Adrenal gland (tissue), 9 donors: ENCODE measurements at regions not wholly inside any gene's neighbourhood (a gene's known extent, or its start where the extent isn't known, plus 50 kb on each side); places are given as distances from the start of the nearest gene placed in this dataset.

Source experiments
- DNase-seq, 7 donors: peaks; one replicate each; pipeline ENCODE4 v3.0.0-alpha.2; 2019 to 2020
- H3K27ac ChIP-seq, 5 donors: fragments of 200-600 bp; sonication (generic) in 4 of 5; 1 replicate in 3 of 5; 2 replicates in 2 of 5; pipeline versions ENCODE4 v1.5.1 to v1.8.0; 2016 to 2020; ENCODE audit warnings: mild to moderate bottlenecking in 1 of 5
- H3K27me3 ChIP-seq: fragments of 200-600 bp; 2 replicates; pipeline ENCODE4 v1.8.0; 2021
- H3K36me3 ChIP-seq, 2 donors: fragments of 200-600 bp; replicated peaks in 1 of 2; 1 replicate in 1 of 2; 2 replicates in 1 of 2; pipeline versions ENCODE4 v1.5.1 to v1.8.0; 2018 to 2022
- H3K4me1 ChIP-seq, 2 donors: fragments of 200-600 bp; replicated peaks in 1 of 2; 1 replicate in 1 of 2; 2 replicates in 1 of 2; pipeline versions ENCODE4 v1.5.1 to v1.8.0; 2018 to 2021
- H3K4me3 ChIP-seq, 4 donors: fragments of 200-600 bp; sonication (generic) in 3 of 4; one replicate each; pipeline ENCODE4 v1.5.1; 2016 to 2018
- H3K9me3 ChIP-seq, 3 donors: fragments of 200-600 bp; sonication (generic) in 1 of 3; replicated peaks in 1 of 3; 1 replicate in 2 of 3; 2 replicates in 1 of 3; pipeline versions ENCODE4 v1.5.1 to v1.8.0; 2016 to 2021
- POLR2A ChIP-seq, 2 donors: fragments of 450-650 bp; IDR thresholded peaks; one replicate each; pipeline ENCODE4 v1.6.1; 2017; ENCODE audit warnings: antibody characterized with exemption in 2 of 2, mild to moderate bottlenecking in 2 of 2, moderate library complexity in 1 of 2
- WGBS, 4 donors: extraction: QIAGEN DNeasy Blood & Tissue Kit in 2 of 4; methylation state at CpG; one replicate each; pipeline versions ENCODE4 v1.1.5 to v1.1.7; 2013 to 2017; 5-methylcytosine and 5-hydroxymethylcytosine counted together
- intact Hi-C, 2 donors: fragments of 100-400 bp; cut with DNase I; formaldehyde crosslinking; loops; one replicate each; pipeline versions ENCODE4 v1.14.1 to v1.15.0; 2022 to 2023
- TF ChIP-seq, protein P1 (sequence below), 6 experiments: fragments of 450-650 bp in 4 of 6; fragments of 200-600 bp in 2 of 6; sonication (generic) in 1 of 6; IDR thresholded peaks; 1 replicate in 5 of 6; 2 replicates in 1 of 6; pipeline versions ENCODE4 v1.5.1 to v1.8.0; 2016 to 2021; ENCODE audit warnings: antibody characterized with exemption in 6 of 6, mild to moderate bottlenecking in 2 of 6, moderate library complexity in 1 of 6
- donor health status: healthy with polysubstance abuse.
- donor health status: Bipolar disorder and iron deficiency.
- donor health status: DM: yes; HTN: yes; CAD: no.
- donor health status: DM: no; HTN: no; CAD: no.
- donor health status: DM: no; HTN: no; CAD: no.

- H3K27ac ChIP-seq, result no peak overlapping the region
- TF ChIP-seq, protein P1, sequence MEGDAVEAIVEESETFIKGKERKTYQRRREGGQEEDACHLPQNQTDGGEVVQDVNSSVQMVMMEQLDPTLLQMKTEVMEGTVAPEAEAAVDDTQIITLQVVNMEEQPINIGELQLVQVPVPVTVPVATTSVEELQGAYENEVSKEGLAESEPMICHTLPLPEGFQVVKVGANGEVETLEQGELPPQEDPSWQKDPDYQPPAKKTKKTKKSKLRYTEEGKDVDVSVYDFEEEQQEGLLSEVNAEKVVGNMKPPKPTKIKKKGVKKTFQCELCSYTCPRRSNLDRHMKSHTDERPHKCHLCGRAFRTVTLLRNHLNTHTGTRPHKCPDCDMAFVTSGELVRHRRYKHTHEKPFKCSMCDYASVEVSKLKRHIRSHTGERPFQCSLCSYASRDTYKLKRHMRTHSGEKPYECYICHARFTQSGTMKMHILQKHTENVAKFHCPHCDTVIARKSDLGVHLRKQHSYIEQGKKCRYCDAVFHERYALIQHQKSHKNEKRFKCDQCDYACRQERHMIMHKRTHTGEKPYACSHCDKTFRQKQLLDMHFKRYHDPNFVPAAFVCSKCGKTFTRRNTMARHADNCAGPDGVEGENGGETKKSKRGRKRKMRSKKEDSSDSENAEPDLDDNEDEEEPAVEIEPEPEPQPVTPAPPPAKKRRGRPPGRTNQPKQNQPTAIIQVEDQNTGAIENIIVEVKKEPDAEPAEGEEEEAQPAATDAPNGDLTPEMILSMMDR (IDR thresholded peaks at IDR 0.05), result no peak
- no peak for TF ChIP-seq POLR2A (IDR thresholded peaks at IDR 0.05)
- whole genome bisulfite sequencing, 4 donors, result 54 to 57% (median 55%) methylated on average over 5 of the region's 5 CpGs
These were observed 598.4 kb downstream of the FBXO15 start for GRCh38 chr18:73549236-73549635.

DNA sequence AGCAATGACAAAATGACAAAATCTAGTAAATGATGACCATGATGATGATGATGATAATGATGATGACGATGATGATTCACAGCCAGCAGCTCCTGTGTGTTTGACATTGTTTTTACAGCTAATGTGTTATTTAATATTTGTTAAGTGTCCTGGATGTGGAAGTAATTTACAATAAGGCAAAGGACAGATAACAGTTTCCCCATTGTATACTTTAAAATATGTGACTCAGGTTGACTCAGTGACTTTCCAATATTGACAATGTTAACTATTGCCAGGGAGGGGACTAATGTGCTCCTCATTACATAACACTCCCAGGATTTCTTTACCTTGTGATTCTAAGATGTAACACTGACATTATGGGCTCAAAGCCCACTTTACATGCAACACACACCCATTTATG is 602.2 kb downstream of the FBXO15 start:
- 0 to 66% (median 18%) methylated on average over 1 of the region's 1 CpG for WGBS, 4 donors
- no peak for DNase-seq
- no peak overlapping the region for H3K4me3 ChIP-seq
- no peaks in the 10 kb centered on the region for H3K27me3 ChIP-seq
- no peak overlapping the region for H3K27ac ChIP-seq
- no peaks in the 10 kb centered on the region for H3K9me3 ChIP-seq
- intact Hi-C loops, result no loop called here
- no peaks in the 10 kb centered on the region for H3K4me1 ChIP-seq
- H3K36me3 ChIP-seq, result no peaks in the 10 kb centered on the region
- no peak for TF ChIP-seq POLR2A (IDR thresholded peaks at IDR 0.05)
- TF ChIP-seq, protein P1 (IDR thresholded peaks at IDR 0.05), result no peak

More at GRCh38 chr18:73549236-73549635, 598.4 kb downstream of the FBXO15 start:
- DNase-seq, result no peak
- no peaks in the 10 kb centered on the region for H3K4me1 ChIP-seq
- no peaks in the 10 kb centered on the region for H3K36me3 ChIP-seq
- no peaks in the 10 kb centered on the region for H3K27me3 ChIP-seq
- no peaks in the 10 kb centered on the region for H3K9me3 ChIP-seq
- intact Hi-C loops, result no loop called here
- no peak overlapping the region for H3K4me3 ChIP-seq

- no peaks in the 10 kb centered on the region for H3K9me3 ChIP-seq
- H3K27ac ChIP-seq, result no peak overlapping the region
- intact Hi-C loops, result no loop called here
- DNase-seq, result no peak
- H3K4me1 ChIP-seq, result no peaks in the 10 kb centered on the region
- no peak overlapping the region for H3K4me3 ChIP-seq
- WGBS, 4 donors, result 70 to 84% (median 76%) methylated on average over 2 of the region's 2 CpGs
- no peaks in the 10 kb centered on the region for H3K27me3 ChIP-seq
- H3K36me3 ChIP-seq, result no peaks in the 10 kb centered on the region
- TF ChIP-seq, protein P1 (IDR thresholded peaks at IDR 0.05), result no peak
- TF ChIP-seq POLR2A (IDR thresholded peaks at IDR 0.05), result no peak
These were observed 603.0 kb downstream of the FBXO15 start for GRCh38 chr18:73544617-73545016.

GRCh38 chr18:73544032-73544431 is 603.6 kb downstream of the FBXO15 start:
- no peaks in the 10 kb centered on the region for H3K9me3 ChIP-seq
- H3K36me3 ChIP-seq, result no peaks in the 10 kb centered on the region
- no peak overlapping the region for H3K27ac ChIP-seq
- H3K4me1 ChIP-seq, result no peaks in the 10 kb centered on the region
- intact Hi-C loops, result no loop called here
- H3K4me3 ChIP-seq, result no peak overlapping the region
- 79 to 93% (median 90%) methylated on average over 1 of the region's 1 CpG for WGBS, 4 donors
- TF ChIP-seq POLR2A (IDR thresholded peaks at IDR 0.05), result no peak
- TF ChIP-seq, protein P1 (IDR thresholded peaks at IDR 0.05), result no peak
- no peak for DNase-seq
- H3K27me3 ChIP-seq, result no peaks in the 10 kb centered on the region
